SK-N-SH (cell line): ENCODE measurements at regions not wholly inside any gene's neighbourhood (a gene's known extent, or its start where the extent isn't known, plus 50 kb on each side); places are given as distances from the start of the nearest gene placed in this dataset.

ENCODE experiments used
- CTCF ChIA-PET: fragments of 300-600, 350-600 bp; formaldehyde crosslinking; extraction: SDS; loops from one replicate; lab custom pipeline; 2021; lab: Yijun Ruan, JAX
- POLR2A ChIA-PET: fragments of 350-600 bp; sonication (Branson Sonifier 250); formaldehyde crosslinking; extraction: SDS; loops from one replicate; lab custom pipeline; 2020; ENCODE audit warnings: antibody characterized with exemption, inconsistent platforms; lab: Yijun Ruan, JAX
- DNase-seq: peaks from one replicate; pipeline ENCODE4 v3.0.0; 2012
- H2AFZ ChIP-seq: fragments of 200-600 bp; sonication (generic); 2 replicates; pipeline ENCODE4 v1.8.1; 2016; ENCODE audit warnings: antibody characterized with exemption, mild to moderate bottlenecking, low read depth
- H3F3A ChIP-seq: fragments of 200-600 bp; sonication (generic); replicated peaks from 2 replicates; pipeline ENCODE3; 2016; ENCODE audit warnings: antibody characterized with exemption, mild to moderate bottlenecking; ENCODE audit not compliant: insufficient read depth
- H3K27ac ChIP-seq, 2 experiments: fragments of 200-500 bp in 1 of 2; fragments of 200-600 bp in 1 of 2; sonication (Bioruptor generic) in 1 of 2; sonication (generic), shearing (Covaris generic) in 1 of 2; 2 replicates each; pipeline versions ENCODE4 v1.5.1 to v1.6.1; 2014 to 2016; ENCODE audit warnings: low read depth in 2 of 2, inconsistent platforms in 1 of 2, low read length in 1 of 2, mild to moderate bottlenecking in 1 of 2, mixed read lengths in 1 of 2
- H3K27me3 ChIP-seq: fragments of 200-600 bp; sonication (generic), shearing (Covaris generic); 2 replicates; pipeline ENCODE4 v1.6.1; 2016; ENCODE audit warnings: mixed run types; ENCODE audit not compliant: insufficient read depth
- H3K36me3 ChIP-seq, 2 experiments: fragments of 200-500 bp in 1 of 2; fragments of 200-600 bp in 1 of 2; sonication (Bioruptor generic) in 1 of 2; sonication (generic) in 1 of 2; replicated peaks in 1 of 2; 2 replicates each; pipeline versions ENCODE3 to v1.5.1; 2014 to 2016; ENCODE audit warnings: low read length in 1 of 2, mild to moderate bottlenecking in 1 of 2; ENCODE audit not compliant: insufficient read depth in 2 of 2, control insufficient read depth in 1 of 2
- H3K4me1 ChIP-seq, 2 experiments: fragments of 200-500 bp in 1 of 2; fragments of 200-600 bp in 1 of 2; sonication (Bioruptor generic) in 1 of 2; sonication (generic), shearing (Covaris generic) in 1 of 2; 2 replicates each; pipeline versions ENCODE4 v1.5.1 to v1.6.1; 2014 to 2016; ENCODE audit warnings: low read depth in 1 of 2, low read length in 1 of 2, mixed run types in 1 of 2; ENCODE audit not compliant: insufficient read depth in 2 of 2, control insufficient read depth in 1 of 2
- H3K4me2 ChIP-seq: fragments of 200-600 bp; sonication (generic), shearing (Covaris generic); 2 replicates; pipeline ENCODE4 v1.6.1; 2017; ENCODE audit warnings: mixed run types
- H3K4me3 ChIP-seq, 2 experiments: fragments of 200-500 bp in 1 of 2; fragments of 200-600 bp in 1 of 2; sonication (Bioruptor generic) in 1 of 2; sonication (generic), shearing (Covaris generic) in 1 of 2; 2 replicates each; pipeline versions ENCODE4 v1.5.1 to v1.8.1; 2014 to 2016; ENCODE audit warnings: low read depth in 2 of 2, inconsistent platforms in 1 of 2, low read length in 1 of 2, mild to moderate bottlenecking in 1 of 2, mixed read lengths in 1 of 2, moderate library complexity in 1 of 2
- H3K79me2 ChIP-seq: fragments of 200-600 bp; sonication (generic); 2 replicates; pipeline ENCODE4 v1.8.1; 2017; ENCODE audit warnings: mild to moderate bottlenecking; ENCODE audit not compliant: insufficient read depth
- H3K9ac ChIP-seq: fragments of 200-600 bp; sonication (generic); 2 replicates; pipeline ENCODE4 v1.6.1; 2017; ENCODE audit warnings: mixed run types
- H3K9me2 ChIP-seq: fragments of 200-600 bp; sonication (generic); 2 replicates; pipeline ENCODE4 v1.6.1; 2017; ENCODE audit warnings: mixed run types
- H3K9me3 ChIP-seq: fragments of 200-600 bp; sonication (generic); 2 replicates; pipeline ENCODE4 v1.6.1; 2017; ENCODE audit warnings: mixed run types, mild to moderate bottlenecking, moderate library complexity
- H4K20me1 ChIP-seq: fragments of 200-600 bp; sonication (generic); 2 replicates; pipeline ENCODE4 v1.6.1; 2017; ENCODE audit warnings: mild to moderate bottlenecking, mixed run types; ENCODE audit not compliant: insufficient read depth
- CHD2 ChIP-seq: fragments of 150-350 bp; IDR thresholded peaks from 2 replicates; pipeline ENCODE4 v1.6.1; 2018; ENCODE audit warnings: low read length; ENCODE audit not compliant: partially characterized antibody
- EZH2phosphoT487 ChIP-seq: fragments of 200-600 bp; sonication (generic); IDR thresholded peaks from 2 replicates; pipeline ENCODE4 v1.6.1; 2017; ENCODE audit warnings: low read depth, mixed run types, mild to moderate bottlenecking, antibody characterized with exemption, moderate library complexity, borderline replicate concordance
- FOSL2 ChIP-seq: IDR thresholded peaks from 2 replicates; pipeline ENCODE4 v1.4.0; 2012; ENCODE audit warnings: low read depth, mild to moderate bottlenecking, moderate library complexity, borderline replicate concordance
- FOXM1 ChIP-seq: IDR thresholded peaks from 2 replicates; pipeline ENCODE4 v1.4.0; 2012; ENCODE audit warnings: low read depth, mild to moderate bottlenecking
- GATA2 ChIP-seq: sonication (generic); formaldehyde crosslinking; IDR thresholded peaks from 2 replicates; pipeline ENCODE4 v1.5.0; 2020; ENCODE audit warnings: mild to moderate bottlenecking, missing genetic modification reagents
- MEF2A ChIP-seq: IDR thresholded peaks from 2 replicates; pipeline ENCODE4 v1.4.0; 2012; ENCODE audit warnings: low read depth, borderline replicate concordance
- MXI1 ChIP-seq: IDR thresholded peaks from 2 replicates; pipeline ENCODE4 v1.6.1; 2012; ENCODE audit warnings: mild to moderate bottlenecking, low read depth, low read length, improper control_type of control experiment
- NFIC ChIP-seq: IDR thresholded peaks from 2 replicates; pipeline ENCODE4 v1.4.0; 2012; ENCODE audit warnings: borderline replicate concordance
- NRF1 ChIP-seq: IDR thresholded peaks from 2 replicates; pipeline ENCODE4 v1.6.1; 2012; ENCODE audit warnings: low read depth, mild to moderate bottlenecking, low read length
- RCOR1 ChIP-seq: fragments of 150-350 bp; IDR thresholded peaks from 2 replicates; pipeline ENCODE4 v1.6.1; 2017; ENCODE audit warnings: antibody characterized with exemption, low read length
- RXRA ChIP-seq: IDR thresholded peaks from 2 replicates; pipeline ENCODE4 v1.4.0; 2012; ENCODE audit warnings: low read depth, mild to moderate bottlenecking, borderline replicate concordance
- SMC3 ChIP-seq: IDR thresholded peaks from 2 replicates; pipeline ENCODE4 v1.6.1; 2012; ENCODE audit warnings: low read depth, low read length, improper control_type of control experiment
- TAF1 ChIP-seq: IDR thresholded peaks from 2 replicates; pipeline ENCODE4 v1.6.1; 2012; ENCODE audit warnings: low read depth, mild to moderate bottlenecking, low read length, moderate library complexity, borderline replicate concordance
- TCF12 ChIP-seq: IDR thresholded peaks from 2 replicates; pipeline ENCODE4 v1.4.0; 2012
- TEAD4 ChIP-seq: IDR thresholded peaks from 2 replicates; pipeline ENCODE4 v1.4.0; 2012; ENCODE audit warnings: mild to moderate bottlenecking, borderline replicate concordance; ENCODE audit not compliant: insufficient read depth
- USF1 ChIP-seq: IDR thresholded peaks from 2 replicates; pipeline ENCODE4 v1.4.0; 2012; ENCODE audit warnings: low read depth, borderline replicate concordance
- USF2 ChIP-seq: fragments of 150-350 bp; IDR thresholded peaks from 2 replicates; pipeline ENCODE4 v1.6.1; 2017; ENCODE audit warnings: antibody characterized with exemption, low read length, low read depth, borderline replicate concordance
- YY1 ChIP-seq: IDR thresholded peaks from 2 replicates; pipeline ENCODE4 v1.4.0; 2012; ENCODE audit warnings: low read depth, mild to moderate bottlenecking
- WGBS: methylation state at CpG from one replicate; pipeline ENCODE4 v1.1.6; 2017; ENCODE audit warnings: low lambda C conversion rate; 5-methylcytosine and 5-hydroxymethylcytosine counted together

GRCh38 chr11:24093375-24093774 is 403.5 kb upstream of the LUZP2 start (continued):
- peak; percentile 27; the same call in 1 of the 2 replicates for TF ChIP-seq GATA2 (CRISPR knock-in tag)

- Histone ChIP-seq H3K79me2 (no peaks in the 10 kb centered on the region), H3K27me3 (no peaks in the 10 kb centered on the region), H3K4me1 (no peaks in the 10 kb centered on the region), H3K4me3 (no peak overlapping the region), H3K9ac (no peak overlapping the region), H4K20me1 (no peaks in the 10 kb centered on the region), H3K9me3 (0 out of 2 replicates have a peak, but pooled peaks cover 3% of the 10 kb centered on the region), H3K4me2 (no peak overlapping the region), H3K9me2 (no peaks in the 10 kb centered on the region), H3F3A (no peaks in the 10 kb centered on the region), H3K36me3 (no peaks in the 10 kb centered on the region), H3K27ac (no peak overlapping the region), H2AFZ (no peak overlapping the region)
- 42% methylated on average over 3 of the region's 3 CpGs for WGBS
- DNase-seq, result no peak
- TF ChIP-seq TCF12 (no peak), MXI1 (no peak), YY1 (no peak), USF1 (no peak), NFIC (no peak)
- CTCF ChIA-PET, result no interaction called here
- POLR2A ChIA-PET, result no interaction called here
These were observed 388.2 kb upstream of the LUZP2 start for GRCh38 chr11:24108609-24109008.

- no peak overlapping the region for H2AFZ ChIP-seq
- no peaks in the 10 kb centered on the region for H3K79me2 ChIP-seq
- H3K9ac ChIP-seq, result no peak overlapping the region
- no peak overlapping the region for H3K27ac ChIP-seq
- no peaks in the 10 kb centered on the region for H3K9me3 ChIP-seq
- WGBS, result 42% methylated on average over 3 of the region's 3 CpGs
- H4K20me1 ChIP-seq, result no peaks in the 10 kb centered on the region
- H3K4me3 ChIP-seq, result no peak overlapping the region
- no peak for DNase-seq
- H3K4me1 ChIP-seq, result no peaks in the 10 kb centered on the region
- ChIA-PET POLR2A (no interaction called here), CTCF (no interaction called here)
- no peaks in the 10 kb centered on the region for H3K36me3 ChIP-seq
- no peaks in the 10 kb centered on the region for H3F3A ChIP-seq
- H3K9me2 ChIP-seq, result no peaks in the 10 kb centered on the region
- H3K4me2 ChIP-seq, result no peak overlapping the region
- TF ChIP-seq NRF1 (no peak), SMC3 (no peak), MEF2A (no peak), TEAD4 (no peak), CHD2 (no peak), RCOR1 (no peak), FOXM1 (no peak), RXRA (no peak), EZH2phosphoT487 (no peak), TAF1 (no peak), GATA2 (CRISPR knock-in tag) (no peak), USF2 (no peak), FOSL2 (no peak), MXI1 (no peak)
- H3K27me3 ChIP-seq, result no peaks in the 10 kb centered on the region
These were observed 374.6 kb upstream of the LUZP2 start for GRCh38 chr11:24122291-24122690.
